A549 (cell line): ENCODE measurements at regions not wholly inside any gene's neighbourhood (a gene's known extent, or its start where the extent isn't known, plus 50 kb on each side); places are given as distances from the start of the nearest gene placed in this dataset.

Experiments used
- CBX2 ChIP-seq: fragments of 200-600 bp; sonication (generic); IDR thresholded peaks from 2 replicates; pipeline ENCODE4 v1.6.1; 2016; ENCODE audit warnings: low read depth, mild to moderate bottlenecking, borderline replicate concordance
- CEBPB ChIP-seq, 2 experiments: fragments of >200 bp in 1 of 2; sonication (Bioruptor Twin) in 1 of 2; formaldehyde crosslinking in 1 of 2; IDR thresholded peaks; 2 replicates each; pipeline ENCODE4 v1.6.1; 2012 to 2016
- HOXA7 ChIP-seq: fragments of 250-450 bp; sonication (Bioruptor Pico); IDR thresholded peaks from 2 replicates; pipeline ENCODE4 v1.5.0; 2020; ENCODE audit warnings: mild to moderate bottlenecking, moderate library complexity
- NR3C1 ChIP-seq: fragments of >200 bp; sonication (Bioruptor Twin); formaldehyde crosslinking; IDR thresholded peaks from 3 replicates; pipeline ENCODE4 v1.6.1; 2017
- POLR2A ChIP-seq: IDR thresholded peaks from 2 replicates; pipeline ENCODE4 v1.6.1; 2012; ENCODE audit warnings: mild to moderate bottlenecking, low read length
- RFX5 ChIP-seq: fragments of 450-650 bp; IDR thresholded peaks from 2 replicates; pipeline ENCODE4 v1.7.1; 2014; ENCODE audit warnings: antibody characterized with exemption, mild to moderate bottlenecking, moderate library complexity
- ZNF302 ChIP-seq: fragments of 250-450 bp; sonication (Bioruptor Pico); IDR thresholded peaks from 2 replicates; pipeline ENCODE4 v1.9.0; 2021; ENCODE audit warnings: inconsistent platforms, mild to moderate bottlenecking, moderate library complexity
- TF ChIP-seq, protein P1 (sequence below): fragments of >200 bp; sonication (Bioruptor Twin); formaldehyde crosslinking; IDR thresholded peaks from 3 replicates; pipeline ENCODE4 v1.5.1; 2016

DNA sequence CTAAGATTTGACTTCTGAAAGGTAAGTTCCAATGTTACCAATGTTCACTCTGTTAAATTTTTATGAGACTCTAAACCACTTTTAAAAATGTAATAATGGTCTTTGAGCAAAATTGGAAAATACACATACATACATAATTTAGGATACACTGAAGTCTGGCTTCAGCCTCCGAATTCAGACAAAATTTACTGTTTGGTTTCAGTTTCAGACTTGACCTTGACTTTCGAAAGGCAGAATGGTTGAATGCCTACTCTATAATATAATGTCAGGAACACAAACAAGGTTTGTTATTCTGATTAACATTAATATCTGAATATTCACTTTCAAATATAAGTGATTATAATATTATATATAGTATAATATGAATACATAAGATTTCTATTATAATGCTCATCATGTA is 74.1 kb upstream of the KRAS start:
- TF ChIP-seq POLR2A (no peak), NR3C1 (no peak), CBX2 (no peak), CEBPB (IDR thresholded peaks at IDR 0.05) (no peak), ZNF302 (no peak), HOXA7 (CRISPR knock-in tag) (no peak), RFX5 (no peak)
- TF ChIP-seq, protein P1, sequence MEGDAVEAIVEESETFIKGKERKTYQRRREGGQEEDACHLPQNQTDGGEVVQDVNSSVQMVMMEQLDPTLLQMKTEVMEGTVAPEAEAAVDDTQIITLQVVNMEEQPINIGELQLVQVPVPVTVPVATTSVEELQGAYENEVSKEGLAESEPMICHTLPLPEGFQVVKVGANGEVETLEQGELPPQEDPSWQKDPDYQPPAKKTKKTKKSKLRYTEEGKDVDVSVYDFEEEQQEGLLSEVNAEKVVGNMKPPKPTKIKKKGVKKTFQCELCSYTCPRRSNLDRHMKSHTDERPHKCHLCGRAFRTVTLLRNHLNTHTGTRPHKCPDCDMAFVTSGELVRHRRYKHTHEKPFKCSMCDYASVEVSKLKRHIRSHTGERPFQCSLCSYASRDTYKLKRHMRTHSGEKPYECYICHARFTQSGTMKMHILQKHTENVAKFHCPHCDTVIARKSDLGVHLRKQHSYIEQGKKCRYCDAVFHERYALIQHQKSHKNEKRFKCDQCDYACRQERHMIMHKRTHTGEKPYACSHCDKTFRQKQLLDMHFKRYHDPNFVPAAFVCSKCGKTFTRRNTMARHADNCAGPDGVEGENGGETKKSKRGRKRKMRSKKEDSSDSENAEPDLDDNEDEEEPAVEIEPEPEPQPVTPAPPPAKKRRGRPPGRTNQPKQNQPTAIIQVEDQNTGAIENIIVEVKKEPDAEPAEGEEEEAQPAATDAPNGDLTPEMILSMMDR: no peak
